Thoracic aorta (tissue), 2 donors: ENCODE measurements at regions not wholly inside any gene's neighbourhood (a gene's known extent, or its start where the extent isn't known, plus 50 kb on each side); places are given as distances from the start of the nearest gene placed in this dataset.
A peak's percentile ranks its signal among the peaks of the same experiment; 100 is the strongest.

Experiments used
- ATAC-seq: fragments of 150-250 bp; one replicate; pipeline ENCODE4 v1.8.0; 2017; ENCODE audit warnings: low read depth; ENCODE audit not compliant: insufficient number of reproducible peaks, low FRiP score
- DNase-seq: peaks from one replicate; pipeline ENCODE4 v3.0.0-alpha.2; 2020; ENCODE audit warnings: low spot score
- H3K27ac ChIP-seq, 2 donors: fragments of 200-600 bp; sonication (generic); 1 replicate in 1 of 2; 2 replicates in 1 of 2; pipeline ENCODE4 v1.5.1; 2016; ENCODE audit warnings: mild to moderate bottlenecking in 2 of 2, moderate library complexity in 2 of 2
- H3K27me3 ChIP-seq: fragments of 200-600 bp; sonication (generic); replicated peaks from 2 replicates; pipeline ENCODE4 v1.6.0; 2016; ENCODE audit warnings: mild to moderate bottlenecking; ENCODE audit not compliant: insufficient read depth
- H3K36me3 ChIP-seq: fragments of 200-600 bp; sonication (generic); one replicate; pipeline ENCODE4 v1.5.1; 2016
- H3K4me1 ChIP-seq, 2 donors: fragments of 200-600 bp; sonication (generic); 1 replicate in 1 of 2; 2 replicates in 1 of 2; pipeline versions ENCODE4 v1.5.1 to v1.6.0; 2016; ENCODE audit warnings: low read depth in 2 of 2, mild to moderate bottlenecking in 1 of 2; ENCODE audit not compliant: control insufficient read depth in 1 of 2
- H3K4me3 ChIP-seq: fragments of 200-600 bp; sonication (generic); 2 replicates; pipeline ENCODE4 v1.5.1; 2016; ENCODE audit warnings: mild to moderate bottlenecking
- H3K9me3 ChIP-seq: fragments of 200-600 bp; sonication (generic); 2 replicates; pipeline ENCODE4 v1.5.1; 2016
- TF ChIP-seq, protein P1 (sequence below): fragments of 200-600 bp; sonication (generic); IDR thresholded peaks from one replicate; pipeline ENCODE4 v1.5.1; 2019; ENCODE audit warnings: antibody characterized with exemption

GRCh38 chr11:122186439-122187080 lies 70.5 kb upstream of the BLID start:
- DNase-seq (no peak), ATAC-seq (peak; percentile 64)
- Histone ChIP-seq H3K27me3 (no peaks in the 10 kb centered on the region), H3K36me3 (no peaks in the 10 kb centered on the region), H3K4me3 (no peak overlapping the region), H3K27ac (peak overlapping the region; percentile 87 to 95), H3K4me1 (peaks cover 17 to 46% of the 10 kb centered on the region in 2 donors), H3K9me3 (peaks cover 14% of the 10 kb centered on the region)
- TF ChIP-seq, protein P1, sequence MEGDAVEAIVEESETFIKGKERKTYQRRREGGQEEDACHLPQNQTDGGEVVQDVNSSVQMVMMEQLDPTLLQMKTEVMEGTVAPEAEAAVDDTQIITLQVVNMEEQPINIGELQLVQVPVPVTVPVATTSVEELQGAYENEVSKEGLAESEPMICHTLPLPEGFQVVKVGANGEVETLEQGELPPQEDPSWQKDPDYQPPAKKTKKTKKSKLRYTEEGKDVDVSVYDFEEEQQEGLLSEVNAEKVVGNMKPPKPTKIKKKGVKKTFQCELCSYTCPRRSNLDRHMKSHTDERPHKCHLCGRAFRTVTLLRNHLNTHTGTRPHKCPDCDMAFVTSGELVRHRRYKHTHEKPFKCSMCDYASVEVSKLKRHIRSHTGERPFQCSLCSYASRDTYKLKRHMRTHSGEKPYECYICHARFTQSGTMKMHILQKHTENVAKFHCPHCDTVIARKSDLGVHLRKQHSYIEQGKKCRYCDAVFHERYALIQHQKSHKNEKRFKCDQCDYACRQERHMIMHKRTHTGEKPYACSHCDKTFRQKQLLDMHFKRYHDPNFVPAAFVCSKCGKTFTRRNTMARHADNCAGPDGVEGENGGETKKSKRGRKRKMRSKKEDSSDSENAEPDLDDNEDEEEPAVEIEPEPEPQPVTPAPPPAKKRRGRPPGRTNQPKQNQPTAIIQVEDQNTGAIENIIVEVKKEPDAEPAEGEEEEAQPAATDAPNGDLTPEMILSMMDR, result no peak

DNA sequence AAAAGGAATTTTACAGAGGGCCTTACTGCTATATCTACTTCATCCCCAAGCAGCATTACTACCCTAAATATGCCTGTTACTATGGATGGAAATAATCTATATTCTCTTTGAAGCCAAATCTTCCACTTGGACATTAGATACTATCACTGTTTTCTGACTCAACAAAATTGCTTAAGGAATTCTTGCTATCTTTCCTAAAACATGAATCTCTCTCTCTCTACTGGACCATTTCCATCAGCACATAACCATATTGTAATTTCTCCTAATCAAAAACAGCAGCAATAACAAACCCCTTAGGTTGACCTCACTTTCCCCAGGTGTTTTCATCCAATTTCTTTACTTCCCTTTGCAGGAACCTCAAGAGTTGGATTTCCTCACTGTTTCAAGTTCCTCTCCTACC lies 67.9 kb upstream of the BLID start:
- ATAC-seq (no peak), DNase-seq (no peak)
- Histone ChIP-seq H3K27me3 (no peaks in the 10 kb centered on the region), H3K4me1 (peaks cover 16 to 50% of the 10 kb centered on the region in 2 donors), H3K9me3 (peaks cover 14% of the 10 kb centered on the region), H3K27ac (no peak overlapping the region), H3K36me3 (no peaks in the 10 kb centered on the region), H3K4me3 (no peak overlapping the region)
- TF ChIP-seq, protein P1, result no peak

- ATAC-seq (no peak), DNase-seq (no peak)
- Histone ChIP-seq H3K27ac (peak overlapping the region; percentile 65 to 74), H3K9me3 (peaks cover 14% of the 10 kb centered on the region), H3K4me1 (peaks cover 16 to 55% of the 10 kb centered on the region in 2 donors), H3K36me3 (no peaks in the 10 kb centered on the region), H3K4me3 (no peak overlapping the region), H3K27me3 (no peaks in the 10 kb centered on the region)
- TF ChIP-seq, protein P1, result no peak
Measured at GRCh38 chr11:122181893-122182292, 65.9 kb upstream of the BLID start.

- DNase-seq (no peak), ATAC-seq (no peak)
- H3K4me3 ChIP-seq, result no peak overlapping the region
- peaks cover 14% of the 10 kb centered on the region for H3K9me3 ChIP-seq
- H3K27ac ChIP-seq, result peak overlapping the region; percentile 65 to 74
- TF ChIP-seq, protein P1, result no peak
- H3K36me3 ChIP-seq, result no peaks in the 10 kb centered on the region
- peaks cover 16 to 60% of the 10 kb centered on the region in 2 donors for H3K4me1 ChIP-seq
- no peaks in the 10 kb centered on the region for H3K27me3 ChIP-seq
Measured at GRCh38 chr11:122181372-122181771, 65.4 kb upstream of the BLID start.

DNA sequence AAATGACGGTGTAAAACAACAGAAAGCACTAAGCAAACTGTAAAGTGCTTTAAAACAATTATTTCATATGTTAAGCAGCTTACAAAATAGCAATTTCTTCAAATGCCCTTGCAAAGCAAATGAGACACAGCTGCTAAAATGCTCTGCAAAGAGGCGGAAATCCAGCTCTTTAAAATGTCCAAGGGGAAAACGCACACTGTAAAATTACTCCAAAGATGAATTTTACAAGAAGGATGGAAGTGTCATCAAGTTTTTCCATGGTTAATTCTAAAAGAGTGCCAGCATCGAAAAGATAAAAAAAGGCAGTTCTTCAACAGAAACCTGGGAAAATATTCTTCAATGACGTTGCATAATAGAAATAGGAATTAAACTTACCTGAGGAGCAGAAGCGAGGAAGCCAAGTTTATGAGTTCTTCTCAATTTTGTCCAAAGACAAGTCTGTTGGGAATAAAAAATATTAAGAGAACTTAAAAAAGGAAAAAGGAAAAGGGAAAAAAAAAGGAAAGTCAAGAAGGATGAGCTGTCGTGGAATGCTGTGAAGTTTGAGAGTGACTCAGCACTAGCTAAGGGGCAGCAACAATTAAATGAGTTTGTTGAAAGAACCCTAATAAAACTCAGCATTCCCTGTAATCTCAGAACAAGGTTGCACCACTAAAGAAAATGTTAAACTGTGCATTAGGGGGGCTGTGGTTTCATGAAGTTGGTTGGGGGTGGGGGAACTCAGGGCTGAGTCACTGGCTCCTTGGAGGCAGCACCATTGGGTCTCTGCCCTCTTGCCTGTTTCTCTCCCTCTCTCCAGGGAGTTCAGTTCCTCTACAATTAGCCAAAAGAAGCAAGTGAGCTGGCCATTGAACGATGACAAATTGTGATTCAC lies 64.2 kb upstream of the BLID start:
- peak overlapping the region; percentile 65 to 74 for H3K27ac ChIP-seq
- peak overlapping the region; percentile 47 for H3K4me3 ChIP-seq
- H3K4me1 ChIP-seq, result peaks cover 16 to 72% of the 10 kb centered on the region in 2 donors
- peaks cover 3% of the 10 kb centered on the region for H3K9me3 ChIP-seq
- DNase-seq (peak; percentile 60), ATAC-seq (peak; percentile 91)
- H3K36me3 ChIP-seq, result no peaks in the 10 kb centered on the region
- TF ChIP-seq, protein P1, result no peak
- no peaks in the 10 kb centered on the region for H3K27me3 ChIP-seq
